OCI-LY7 (cell line): ENCODE measurements at regions not wholly inside any gene's neighbourhood (a gene's known extent, or its start where the extent isn't known, plus 50 kb on each side); places are given as distances from the start of the nearest gene placed in this dataset.

ENCODE experiments used
- BruUV-seq: library from RNA; stranded (reverse); fragments of 400-500 nt; replicated peaks from 2 replicates; lab custom pipeline; 2021; lab: Mats Ljungman, UMichigan
- CTCF ChIA-PET: fragments of 300-600 bp; sonication (Branson Sonifier 250); formaldehyde crosslinking; loops from one replicate; lab custom pipeline; 2022; ENCODE audit warnings: antibody characterized with exemption; ENCODE audit not compliant: unreplicated experiment; lab: Charles Lee
- POLR2A ChIA-PET: fragments of 300-600 bp; sonication (Branson Sonifier 250); formaldehyde crosslinking; loops from one replicate; lab custom pipeline; 2022; ENCODE audit warnings: antibody characterized with exemption; lab: Charles Lee
- DNase-seq: peaks from one replicate; pipeline ENCODE4 v3.0.0-alpha.2; 2015; ENCODE audit warnings: low spot score
- H2AFZ ChIP-seq: fragments of 200-600 bp; sonication (generic), shearing (Covaris generic); 2 replicates; pipeline ENCODE4 v1.6.1; 2014; ENCODE audit warnings: mild to moderate bottlenecking, antibody characterized with exemption, low read length, moderate library complexity
- H3K27ac ChIP-seq: fragments of 200-600 bp; sonication (generic); 2 replicates; pipeline ENCODE4 v1.5.1; 2014; ENCODE audit warnings: mixed run types, low read depth, mild to moderate bottlenecking, moderate library complexity, low read length, inconsistent platforms; ENCODE audit not compliant: poor library complexity, severe bottlenecking
- H3K36me3 ChIP-seq: fragments of 200-600 bp; sonication (generic); 2 replicates; pipeline ENCODE4 v1.6.1; 2014; ENCODE audit warnings: mild to moderate bottlenecking, antibody characterized with exemption, low read length, moderate library complexity, mixed read lengths; ENCODE audit not compliant: insufficient read depth
- H3K4me1 ChIP-seq: fragments of 200-600 bp; sonication (generic); 2 replicates; pipeline ENCODE4 v1.5.1; 2014; ENCODE audit warnings: mild to moderate bottlenecking, low read length; ENCODE audit not compliant: insufficient read depth, poor library complexity, severe bottlenecking
- H3K4me2 ChIP-seq: fragments of 200-600 bp; sonication (generic); 2 replicates; pipeline ENCODE4 v1.6.1; 2014; ENCODE audit warnings: mild to moderate bottlenecking, low read length
- H3K4me3 ChIP-seq: fragments of 200-600 bp; sonication (generic); 2 replicates; pipeline ENCODE4 v1.5.1; 2014; ENCODE audit warnings: mild to moderate bottlenecking, low read depth, low read length; ENCODE audit not compliant: poor library complexity, severe bottlenecking
- H3K79me2 ChIP-seq: fragments of 200-600 bp; sonication (generic); 2 replicates; pipeline ENCODE4 v1.6.1; 2016; ENCODE audit warnings: low read depth, mild to moderate bottlenecking, low read length, moderate library complexity, mixed read lengths; ENCODE audit not compliant: insufficient read depth
- H3K9me2 ChIP-seq: fragments of 200-600 bp; sonication (generic); 2 replicates; pipeline ENCODE4 v1.6.1; 2016; ENCODE audit warnings: mild to moderate bottlenecking, low read length, mixed read lengths; ENCODE audit not compliant: insufficient read depth
- H3K9me3 ChIP-seq: fragments of 200-600 bp; sonication (generic); 2 replicates; pipeline ENCODE4 v1.6.1; 2014; ENCODE audit warnings: mild to moderate bottlenecking, mixed run types, low read length, mixed read lengths
- H4K20me1 ChIP-seq: fragments of 200-600 bp; sonication (generic); 2 replicates; pipeline ENCODE4 v1.6.1; 2014; ENCODE audit warnings: mild to moderate bottlenecking, antibody characterized with exemption, low read length, moderate library complexity, mixed read lengths; ENCODE audit not compliant: insufficient read depth
- CTCF ChIP-seq: fragments of 200-600 bp; sonication (generic); conservative IDR thresholded peaks from 2 replicates; pipeline ENCODE4 v1.5.1; 2014; ENCODE audit warnings: mild to moderate bottlenecking, antibody characterized with exemption, low read length, moderate library complexity, mixed read lengths
- EZH2phosphoT487 ChIP-seq: fragments of 200-600 bp; sonication (generic); IDR thresholded peaks from 2 replicates; pipeline ENCODE4 v1.6.1; 2018; ENCODE audit warnings: low read depth, borderline replicate concordance, mild to moderate bottlenecking, mixed run types, antibody characterized with exemption, low read length, moderate library complexity, mixed read lengths
- intact Hi-C: fragments of 100-400 bp; cut with micrococcal nuclease; formaldehyde crosslinking; loops from one replicate; pipeline ENCODE4 v1.10.0; 2022; ENCODE audit not compliant: unreplicated experiment

DNA sequence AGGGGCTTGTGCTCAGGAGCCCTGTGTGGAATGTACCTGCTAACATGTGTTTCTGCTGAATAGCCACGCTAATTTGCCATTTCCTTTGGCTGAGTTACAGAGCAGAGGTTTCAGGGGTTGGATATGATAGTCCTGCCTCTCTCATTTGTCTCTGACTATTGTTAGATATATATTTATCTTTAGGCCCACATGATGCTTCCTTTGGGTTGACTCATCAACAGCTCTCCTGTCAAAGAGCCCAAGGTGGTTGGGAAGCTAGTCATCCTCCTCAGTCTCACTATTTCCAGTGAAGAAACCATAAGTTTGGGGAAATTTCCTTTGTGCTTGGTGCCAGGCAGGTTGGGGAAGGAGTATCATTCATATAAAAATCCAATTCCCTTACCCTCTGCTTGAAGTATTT lies 1194.6 kb downstream of the ZPLD1 start:
- H2AFZ ChIP-seq = no peak overlapping the region
- no peaks in the 10 kb centered on the region for H4K20me1 ChIP-seq
- no peaks in the 10 kb centered on the region for H3K9me2 ChIP-seq
- no peaks in the 10 kb centered on the region for H3K36me3 ChIP-seq
- H3K27ac ChIP-seq = no peak overlapping the region
- DNase-seq = no peak
- no peaks in the 10 kb centered on the region for H3K9me3 ChIP-seq
- no TSS peak for BruUV-seq
- TF ChIP-seq EZH2phosphoT487 = no peak
- no peak for TF ChIP-seq CTCF
- ChIA-PET POLR2A (interaction anchor here (0.6 kb wide), 1 partner anchor 1401 kb away, joined by 3 read pairs; no protein-coding TSS in a partner anchor), CTCF (no interaction called here)
- no peaks in the 10 kb centered on the region for H3K79me2 ChIP-seq
- H3K4me2 ChIP-seq = no peak overlapping the region
- H3K4me3 ChIP-seq = no peak overlapping the region
- intact Hi-C loops = no loop called here
- no peaks in the 10 kb centered on the region for H3K4me1 ChIP-seq

DNA sequence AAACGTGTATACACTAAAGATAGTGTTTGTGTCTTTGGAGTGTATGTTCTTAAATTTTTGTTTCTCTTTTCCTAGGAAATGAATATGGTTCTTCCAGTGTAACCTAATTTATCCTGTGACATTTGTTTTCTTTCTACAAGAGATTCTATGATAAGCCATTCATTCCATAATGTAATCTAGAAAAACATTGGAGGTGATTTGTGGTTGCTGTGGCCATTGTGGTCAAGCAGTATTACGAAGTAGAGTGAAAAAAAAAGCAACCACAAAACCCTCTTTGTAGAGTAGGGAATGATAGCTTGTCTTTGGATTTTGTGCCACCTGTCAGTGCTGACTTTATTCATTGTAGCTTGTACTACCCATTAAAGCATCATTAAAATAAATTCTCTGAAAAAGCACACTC lies 1209.6 kb downstream of the ZPLD1 start:
- Histone ChIP-seq H3K4me1 (no peaks in the 10 kb centered on the region), H4K20me1 (no peaks in the 10 kb centered on the region), H2AFZ (no peak overlapping the region), H3K4me3 (no peak overlapping the region), H3K27ac (no peak overlapping the region), H3K9me3 (no peaks in the 10 kb centered on the region), H3K36me3 (no peaks in the 10 kb centered on the region), H3K4me2 (no peak overlapping the region), H3K9me2 (no peaks in the 10 kb centered on the region), H3K79me2 (no peaks in the 10 kb centered on the region)
- no peak for DNase-seq
- ChIA-PET CTCF (no interaction called here), POLR2A (interaction anchor here (0.7 kb wide), 1 partner anchor 58 kb away, joined by 3 read pairs; no protein-coding TSS in a partner anchor)
- TF ChIP-seq EZH2phosphoT487 = no peak
- no peak for TF ChIP-seq CTCF
- no TSS peak for BruUV-seq
- intact Hi-C loops = no loop called here

DNA sequence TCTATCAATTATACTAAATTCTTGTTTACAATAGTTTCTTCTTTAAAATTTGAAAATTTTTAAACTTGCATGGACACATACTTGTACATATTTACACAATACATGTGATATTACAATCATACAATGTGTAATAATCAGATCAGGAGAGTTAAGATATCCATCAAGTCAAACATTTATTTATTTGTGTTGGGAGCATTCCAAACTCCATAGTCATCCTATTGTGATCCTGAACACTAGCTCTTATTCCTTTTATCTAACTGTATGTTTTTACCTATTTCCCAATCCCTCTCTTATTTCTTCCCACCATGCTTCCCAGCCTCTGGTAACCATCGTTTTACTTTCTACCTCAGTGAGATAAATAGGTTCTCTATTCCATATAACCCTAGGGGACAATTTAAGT lies 1219.2 kb downstream of the ZPLD1 start:
- CTCF ChIA-PET = no interaction called here
- H4K20me1 ChIP-seq = no peaks in the 10 kb centered on the region
- no peaks in the 10 kb centered on the region for H3K4me1 ChIP-seq
- TF ChIP-seq CTCF = no peak
- TF ChIP-seq EZH2phosphoT487 = no peak
- BruUV-seq = no TSS peak
- no peak overlapping the region for H3K27ac ChIP-seq
- no peaks in the 10 kb centered on the region for H3K36me3 ChIP-seq
- H3K9me3 ChIP-seq = no peaks in the 10 kb centered on the region
- POLR2A ChIA-PET = no interaction called here
- H3K79me2 ChIP-seq = no peaks in the 10 kb centered on the region
- no peaks in the 10 kb centered on the region for H3K9me2 ChIP-seq
- DNase-seq = no peak
- H3K4me2 ChIP-seq = no peak overlapping the region
- intact Hi-C loops = no loop called here
- H2AFZ ChIP-seq = no peak overlapping the region
- no peak overlapping the region for H3K4me3 ChIP-seq
